H1 (cell line): ENCODE measurements at regions not wholly inside any gene's neighbourhood (a gene's known extent, or its start where the extent isn't known, plus 50 kb on each side); places are given as distances from the start of the nearest gene placed in this dataset.

Experiments used
- BACH1 ChIP-seq: IDR thresholded peaks from 2 replicates; pipeline ENCODE4 v1.6.1; 2012; ENCODE audit warnings: low read length, improper control_type of control experiment
- HDAC2 ChIP-seq, 2 experiments: fragments of 300-600 bp in 1 of 2; sonication (generic) in 1 of 2; IDR thresholded peaks; 2 replicates each; pipeline ENCODE4 v1.6.1; 2011 to 2012; ENCODE audit warnings: low read depth in 2 of 2, low read length in 2 of 2, mild to moderate bottlenecking in 2 of 2, moderate library complexity in 2 of 2, borderline replicate concordance in 1 of 2, inconsistent platforms in 1 of 2
- POLR2A ChIP-seq, 2 experiments: IDR thresholded peaks; 1 replicate in 1 of 2; 2 replicates in 1 of 2; pipeline ENCODE4 v1.6.1; 2011; ENCODE audit warnings: low read depth in 2 of 2, low read length in 2 of 2, mild to moderate bottlenecking in 2 of 2; ENCODE audit errors: control extremely low read depth in 1 of 2
- TAF1 ChIP-seq: IDR thresholded peaks from 2 replicates; pipeline ENCODE4 v1.6.1; 2011; ENCODE audit warnings: mild to moderate bottlenecking, low read depth, low read length

DNA sequence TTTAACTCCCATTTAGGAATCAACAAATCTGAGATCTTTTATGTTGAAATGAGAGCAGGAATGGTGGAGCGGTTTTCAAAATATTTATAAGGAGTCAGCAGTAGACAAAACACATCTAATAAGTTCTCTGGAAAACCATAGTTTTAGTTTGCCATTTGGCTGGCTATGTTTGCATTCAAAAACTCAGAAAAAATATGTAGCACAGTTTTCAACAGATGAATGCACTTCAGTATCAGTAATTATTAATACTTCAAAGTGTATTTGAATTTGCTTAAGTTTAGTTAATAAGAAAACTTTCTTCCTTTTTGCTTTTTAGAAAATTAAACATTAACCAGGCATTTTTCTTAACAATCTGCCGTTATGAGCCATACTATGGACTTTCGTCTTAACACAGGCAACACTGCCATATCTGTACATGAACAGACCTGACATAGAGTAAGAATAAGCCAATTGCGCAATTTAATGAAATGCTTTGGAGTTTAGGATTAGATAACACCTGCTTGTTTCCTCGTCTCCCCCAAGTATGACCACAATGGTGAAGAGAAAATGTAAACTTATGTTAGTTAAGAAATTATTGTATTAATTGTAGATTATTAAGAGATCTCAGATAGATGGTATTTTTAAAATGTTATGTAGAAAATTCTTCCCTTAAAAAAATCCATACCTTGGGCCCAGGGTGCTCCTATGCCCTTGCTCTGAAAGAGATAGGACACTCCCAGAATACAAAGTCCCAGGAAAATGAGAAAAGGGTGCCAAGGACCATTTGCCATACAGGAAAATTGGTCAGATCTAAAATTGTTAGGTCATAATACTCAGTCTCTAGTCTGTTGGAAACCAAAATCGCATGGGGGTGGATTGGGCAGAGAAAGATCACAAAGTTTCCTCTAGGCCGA, 552.3 kb upstream of the ARGLU1 start:
- TF ChIP-seq POLR2A (IDR thresholded peaks at IDR 0.05; ENCODE audit: control extremely low read depth in 1 of 2, low read depth in 2 of 2, low read length in 2 of 2): no peak
- TF ChIP-seq HDAC2 (IDR thresholded peaks at IDR 0.05; ENCODE audit: borderline replicate concordance in 1 of 2, low read depth in 2 of 2, low read length in 2 of 2): no peak
- no peak for TF ChIP-seq TAF1
- no peak for TF ChIP-seq BACH1
